ENCODE measurements at regions not wholly inside any gene's neighbourhood (a gene's known extent, or its start where the extent isn't known, plus 50 kb on each side); places are given as distances from the start of the nearest gene placed in this dataset.

GRCh38 chr4:130855533-130855932, 1759.6 kb downstream of the C4orf33 start:
- Histone ChIP-seq H3K27me3 (ENCODE audit: control insufficient read depth in 2 of 2, insufficient read depth in 2 of 2, low read length in 2 of 2) (no peaks in the 10 kb centered on the region), H3K4me3 (replicated peaks in 1 of 3; ENCODE audit: low read depth in 2 of 3, low read length in 3 of 3) (no peak overlapping the region), H3K79me2 (ENCODE audit: insufficient read depth, low read length) (no peaks in the 10 kb centered on the region), H3K9me3 (replicated peaks in 1 of 2; ENCODE audit: control insufficient read depth in 1 of 2, insufficient read depth in 1 of 2, low read length in 2 of 2) (peaks cover 4 to 9% of the 10 kb centered on the region in 2 donors), H4K20me1 (ENCODE audit: insufficient read depth, low read length) (no peaks in the 10 kb centered on the region), H3K4me2 (replicated peaks; ENCODE audit: extremely low read depth, low read length, poor library complexity, severe bottlenecking) (no peak overlapping the region), H3K4me1 (ENCODE audit: control insufficient read depth in 1 of 2, insufficient read depth in 2 of 2, low read length in 2 of 2) (no peaks in the 10 kb centered on the region), H3K36me3 (replicated peaks in 1 of 2; ENCODE audit: control insufficient read depth in 1 of 2, insufficient read depth in 2 of 2, low read length in 2 of 2) (no peaks in the 10 kb centered on the region), H3K27ac (ENCODE audit: low read depth in 1 of 2, low read length in 2 of 2) (no peak overlapping the region), H3K9ac (ENCODE audit: insufficient read depth, low read length, poor library complexity, severe bottlenecking) (no peak overlapping the region), H2AFZ (ENCODE audit: insufficient read depth, low read depth, low read length, poor library complexity, severe bottlenecking) (no peak overlapping the region)
- no peak for TF ChIP-seq CTCF (IDR thresholded peaks at IDR 0.05)
- Mint-ChIP-seq H3K27ac (no peak overlapping the region), H3K4me1 (no peaks in the 10 kb centered on the region), H3K9me3 (peaks cover 0 to 16% (median 3%) of the 10 kb centered on the region in 7 donors), H3K36me3 (no peaks in the 10 kb centered on the region), H3K27me3 (ENCODE audit: low read depth in 3 of 3) (no peaks in the 10 kb centered on the region), H3K4me3 (no peak overlapping the region)
- no peak for DNase-seq
- intact Hi-C loops (cut with micrococcal nuclease) = no loop called here
- WGBS (ENCODE audit: insufficient coverage) = 80% methylated on average over 1 of the region's 3 CpGs

DNA sequence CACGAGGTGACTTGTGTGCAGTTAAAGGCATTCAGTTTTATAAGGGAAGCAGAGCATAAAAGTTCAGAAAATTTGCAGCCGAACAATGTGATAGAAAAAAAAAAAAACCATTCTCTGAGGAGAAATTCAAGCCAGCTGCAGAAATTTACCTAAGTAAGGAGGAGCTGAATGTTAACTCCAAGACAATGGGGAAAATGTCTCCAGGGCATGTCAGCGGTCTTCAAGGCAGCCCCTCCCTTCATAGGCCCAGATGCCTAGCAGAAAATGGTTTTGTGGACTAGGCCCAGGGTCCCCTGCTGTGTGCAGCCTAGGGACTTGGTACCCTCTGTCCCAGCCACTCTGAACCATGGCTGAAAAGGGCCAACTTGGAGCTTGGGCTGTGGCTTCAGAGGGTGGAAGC, 1764.0 kb downstream of the C4orf33 start:
- H3K36me3 Mint-ChIP-seq = no peaks in the 10 kb centered on the region
- DNase-seq = no peak
- intact Hi-C loops (cut with micrococcal nuclease) = no loop called here
- H2AFZ ChIP-seq (ENCODE audit: insufficient read depth, low read depth, low read length, poor library complexity, severe bottlenecking) = no peak overlapping the region
- H3K27me3 ChIP-seq (ENCODE audit: control insufficient read depth in 2 of 2, insufficient read depth in 2 of 2, low read length in 2 of 2) = no peaks in the 10 kb centered on the region
- no peak overlapping the region for H3K4me3 Mint-ChIP-seq
- no peaks in the 10 kb centered on the region for H3K27me3 Mint-ChIP-seq (ENCODE audit: low read depth in 3 of 3)
- H3K4me3 ChIP-seq (replicated peaks in 1 of 3; ENCODE audit: low read depth in 2 of 3, low read length in 3 of 3) = no peak overlapping the region
- peaks cover 4% of the 10 kb centered on the region in 2 donors for H3K9me3 ChIP-seq (replicated peaks in 1 of 2; ENCODE audit: control insufficient read depth in 1 of 2, insufficient read depth in 1 of 2, low read length in 2 of 2)
- H3K36me3 ChIP-seq (replicated peaks in 1 of 2; ENCODE audit: control insufficient read depth in 1 of 2, insufficient read depth in 2 of 2, low read length in 2 of 2) = no peaks in the 10 kb centered on the region
- H3K79me2 ChIP-seq (ENCODE audit: insufficient read depth, low read length) = no peaks in the 10 kb centered on the region
- H3K4me1 Mint-ChIP-seq = no peaks in the 10 kb centered on the region
- H3K27ac Mint-ChIP-seq = no peak overlapping the region
- H3K9me3 Mint-ChIP-seq = peaks cover 0 to 10% (median 1%) of the 10 kb centered on the region in 7 donors
- WGBS (ENCODE audit: insufficient coverage) = 73% methylated on average over 2 of the region's 3 CpGs
- no peak overlapping the region for H3K9ac ChIP-seq (ENCODE audit: insufficient read depth, low read length, poor library complexity, severe bottlenecking)
- no peak for TF ChIP-seq CTCF (IDR thresholded peaks at IDR 0.05)
- no peaks in the 10 kb centered on the region for H3K4me1 ChIP-seq (ENCODE audit: control insufficient read depth in 1 of 2, insufficient read depth in 2 of 2, low read length in 2 of 2)
- H3K4me2 ChIP-seq (replicated peaks; ENCODE audit: extremely low read depth, low read length, poor library complexity, severe bottlenecking) = no peak overlapping the region
- H3K27ac ChIP-seq (ENCODE audit: low read depth in 1 of 2, low read length in 2 of 2) = no peak overlapping the region
- H4K20me1 ChIP-seq (ENCODE audit: insufficient read depth, low read length) = no peaks in the 10 kb centered on the region
